HepG2 (cell line): ENCODE measurements at regions not wholly inside any gene's neighbourhood (a gene's known extent, or its start where the extent isn't known, plus 50 kb on each side); places are given as distances from the start of the nearest gene placed in this dataset.

ENCODE experiments used
- HNRNPH1 ChIP-seq: fragments of 200-400 bp; formaldehyde crosslinking; optimal IDR thresholded peaks from 2 replicates; pipeline ENCODE3; 2017; ENCODE audit warnings: mild to moderate bottlenecking, low read depth, low read length
- NFRKB ChIP-seq: fragments of 450-650 bp; IDR thresholded peaks from 2 replicates; pipeline ENCODE4 v1.6.1; 2017
- PLRG1 ChIP-seq: fragments of 450-650 bp; conservative IDR thresholded peaks from 2 replicates; pipeline ENCODE4 v1.6.1; 2016
- POLR2A ChIP-seq, 2 experiments: IDR thresholded peaks; 2 replicates each; pipeline ENCODE4 v1.6.1; 2011; ENCODE audit warnings: low read depth in 2 of 2, low read length in 2 of 2, mild to moderate bottlenecking in 1 of 2, moderate library complexity in 1 of 2; ENCODE audit not compliant: insufficient read depth in 1 of 2
- TBP ChIP-seq: sonication (generic); formaldehyde crosslinking; IDR thresholded peaks from 2 replicates; pipeline ENCODE4 v1.5.0; 2020; ENCODE audit warnings: missing genetic modification reagents
- YEATS2 ChIP-seq: sonication (generic); formaldehyde crosslinking; IDR thresholded peaks from 2 replicates; pipeline ENCODE4 v1.4.0; 2020; ENCODE audit warnings: missing genetic modification reagents, borderline replicate concordance
- ZNF263 ChIP-seq: sonication (generic); formaldehyde crosslinking; IDR thresholded peaks from 2 replicates; pipeline ENCODE4 v1.4.0; 2020; ENCODE audit warnings: missing genetic modification reagents
- ZNF792 ChIP-seq: IDR thresholded peaks from 2 replicates; pipeline ENCODE4 v1.6.1; 2016
- ZNF839 ChIP-seq: sonication (generic); formaldehyde crosslinking; IDR thresholded peaks from 2 replicates; pipeline ENCODE4 v1.4.0; 2020; ENCODE audit warnings: missing genetic modification reagents, mild to moderate bottlenecking, borderline replicate concordance
- TF ChIP-seq, protein P1 (sequence below): sonication (generic); formaldehyde crosslinking; IDR thresholded peaks from 2 replicates; pipeline ENCODE4 v1.4.0; 2020; ENCODE audit warnings: missing genetic modification reagents
- TF ChIP-seq, protein P2 (sequence below): sonication (generic); formaldehyde crosslinking; IDR thresholded peaks from 2 replicates; pipeline ENCODE4 v1.5.0; 2020; ENCODE audit warnings: mild to moderate bottlenecking, missing genetic modification reagents, moderate library complexity
- TF ChIP-seq, protein P3 (sequence below): sonication (generic); formaldehyde crosslinking; IDR thresholded peaks from 2 replicates; pipeline ENCODE4 v1.8.0; 2022; ENCODE audit warnings: mild to moderate bottlenecking, missing genetic modification reagents

- TF ChIP-seq TBP (CRISPR knock-in tag): no peak
- no peak for TF ChIP-seq NFRKB
- TF ChIP-seq POLR2A (IDR thresholded peaks at IDR 0.05; ENCODE audit: insufficient read depth in 1 of 2, low read depth in 2 of 2, low read length in 2 of 2): no peak
- TF ChIP-seq, protein P1, sequence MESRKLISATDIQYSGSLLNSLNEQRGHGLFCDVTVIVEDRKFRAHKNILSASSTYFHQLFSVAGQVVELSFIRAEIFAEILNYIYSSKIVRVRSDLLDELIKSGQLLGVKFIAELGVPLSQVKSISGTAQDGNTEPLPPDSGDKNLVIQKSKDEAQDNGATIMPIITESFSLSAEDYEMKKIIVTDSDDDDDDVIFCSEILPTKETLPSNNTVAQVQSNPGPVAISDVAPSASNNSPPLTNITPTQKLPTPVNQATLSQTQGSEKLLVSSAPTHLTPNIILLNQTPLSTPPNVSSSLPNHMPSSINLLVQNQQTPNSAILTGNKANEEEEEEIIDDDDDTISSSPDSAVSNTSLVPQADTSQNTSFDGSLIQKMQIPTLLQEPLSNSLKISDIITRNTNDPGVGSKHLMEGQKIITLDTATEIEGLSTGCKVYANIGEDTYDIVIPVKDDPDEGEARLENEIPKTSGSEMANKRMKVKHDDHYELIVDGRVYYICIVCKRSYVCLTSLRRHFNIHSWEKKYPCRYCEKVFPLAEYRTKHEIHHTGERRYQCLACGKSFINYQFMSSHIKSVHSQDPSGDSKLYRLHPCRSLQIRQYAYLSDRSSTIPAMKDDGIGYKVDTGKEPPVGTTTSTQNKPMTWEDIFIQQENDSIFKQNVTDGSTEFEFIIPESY (CRISPR knock-in tag): no peak
- TF ChIP-seq YEATS2: no peak
- TF ChIP-seq PLRG1: no peak
- no peak for TF ChIP-seq ZNF792
- no peak for TF ChIP-seq HNRNPH1
- TF ChIP-seq ZNF263 (CRISPR knock-in tag): no peak
- TF ChIP-seq ZNF839 (CRISPR knock-in tag): no peak
- TF ChIP-seq, protein P2, sequence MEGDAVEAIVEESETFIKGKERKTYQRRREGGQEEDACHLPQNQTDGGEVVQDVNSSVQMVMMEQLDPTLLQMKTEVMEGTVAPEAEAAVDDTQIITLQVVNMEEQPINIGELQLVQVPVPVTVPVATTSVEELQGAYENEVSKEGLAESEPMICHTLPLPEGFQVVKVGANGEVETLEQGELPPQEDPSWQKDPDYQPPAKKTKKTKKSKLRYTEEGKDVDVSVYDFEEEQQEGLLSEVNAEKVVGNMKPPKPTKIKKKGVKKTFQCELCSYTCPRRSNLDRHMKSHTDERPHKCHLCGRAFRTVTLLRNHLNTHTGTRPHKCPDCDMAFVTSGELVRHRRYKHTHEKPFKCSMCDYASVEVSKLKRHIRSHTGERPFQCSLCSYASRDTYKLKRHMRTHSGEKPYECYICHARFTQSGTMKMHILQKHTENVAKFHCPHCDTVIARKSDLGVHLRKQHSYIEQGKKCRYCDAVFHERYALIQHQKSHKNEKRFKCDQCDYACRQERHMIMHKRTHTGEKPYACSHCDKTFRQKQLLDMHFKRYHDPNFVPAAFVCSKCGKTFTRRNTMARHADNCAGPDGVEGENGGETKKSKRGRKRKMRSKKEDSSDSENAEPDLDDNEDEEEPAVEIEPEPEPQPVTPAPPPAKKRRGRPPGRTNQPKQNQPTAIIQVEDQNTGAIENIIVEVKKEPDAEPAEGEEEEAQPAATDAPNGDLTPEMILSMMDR: no peak
- TF ChIP-seq, protein P3, sequence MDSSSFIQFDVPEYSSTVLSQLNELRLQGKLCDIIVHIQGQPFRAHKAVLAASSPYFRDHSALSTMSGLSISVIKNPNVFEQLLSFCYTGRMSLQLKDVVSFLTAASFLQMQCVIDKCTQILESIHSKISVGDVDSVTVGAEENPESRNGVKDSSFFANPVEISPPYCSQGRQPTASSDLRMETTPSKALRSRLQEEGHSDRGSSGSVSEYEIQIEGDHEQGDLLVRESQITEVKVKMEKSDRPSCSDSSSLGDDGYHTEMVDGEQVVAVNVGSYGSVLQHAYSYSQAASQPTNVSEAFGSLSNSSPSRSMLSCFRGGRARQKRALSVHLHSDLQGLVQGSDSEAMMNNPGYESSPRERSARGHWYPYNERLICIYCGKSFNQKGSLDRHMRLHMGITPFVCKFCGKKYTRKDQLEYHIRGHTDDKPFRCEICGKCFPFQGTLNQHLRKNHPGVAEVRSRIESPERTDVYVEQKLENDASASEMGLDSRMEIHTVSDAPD (CRISPR knock-in tag): no peak
Measured at GRCh38 chr4:138935135-138935807, 80.3 kb upstream of the NOCT start.
